MM.1S (cell line): ENCODE measurements at regions not wholly inside any gene's neighbourhood (a gene's known extent, or its start where the extent isn't known, plus 50 kb on each side); places are given as distances from the start of the nearest gene placed in this dataset.

ENCODE experiments used
- CTCF ChIP-seq: fragments of 300-600 bp; sonication (generic); IDR thresholded peaks from 2 replicates; pipeline ENCODE4 v1.5.1; 2016; ENCODE audit warnings: antibody characterized with exemption, low read length, mixed read lengths
- EZH2phosphoT487 ChIP-seq: fragments of 300-600 bp; sonication (generic); IDR thresholded peaks from 2 replicates; pipeline ENCODE4 v1.6.1; 2018; ENCODE audit warnings: antibody characterized with exemption, low read length

GRCh38 chr11:106217456-106217855 is 140.0 kb downstream of the AASDHPPT start:
- TF ChIP-seq CTCF: no peak
- no peak for TF ChIP-seq EZH2phosphoT487
